H9 (cell line): ENCODE measurements at regions not wholly inside any gene's neighbourhood (a gene's known extent, or its start where the extent isn't known, plus 50 kb on each side); places are given as distances from the start of the nearest gene placed in this dataset.

Source experiments
- DNase-seq: peaks from one replicate; pipeline ENCODE4 v3.0.0-alpha.2; 2017
- H2AFZ ChIP-seq: one replicate; pipeline ENCODE4 v1.6.1; 2013; ENCODE audit warnings: mild to moderate bottlenecking, low read length, control low read depth, moderate library complexity
- H2AK5ac ChIP-seq: 2 replicates; pipeline ENCODE4 v1.6.1; 2013; ENCODE audit warnings: low read length, control low read depth, mixed read lengths; ENCODE audit not compliant: insufficient read length
- H2BK120ac ChIP-seq: one replicate; pipeline ENCODE4 v1.6.1; 2013; ENCODE audit warnings: low read depth, mild to moderate bottlenecking, low read length, control low read depth, inconsistent platforms; ENCODE audit not compliant: poor library complexity, severe bottlenecking
- H2BK12ac ChIP-seq: 2 replicates; pipeline ENCODE4 v1.6.1; 2013; ENCODE audit warnings: low read length, control low read depth, mixed read lengths, low read depth; ENCODE audit not compliant: insufficient read length
- H2BK15ac ChIP-seq: 2 replicates; pipeline ENCODE4 v1.6.1; 2013; ENCODE audit warnings: low read depth, low read length, control low read depth
- H2BK20ac ChIP-seq: one replicate; pipeline ENCODE4 v1.6.1; 2013; ENCODE audit warnings: low read depth, mild to moderate bottlenecking, low read length, control low read depth, inconsistent platforms; ENCODE audit not compliant: poor library complexity, severe bottlenecking
- H2BK5ac ChIP-seq: 2 replicates; pipeline ENCODE4 v1.6.1; 2013; ENCODE audit warnings: low read length, control low read depth, mixed read lengths; ENCODE audit not compliant: insufficient read length
- H3K14ac ChIP-seq: 2 replicates; pipeline ENCODE4 v1.6.1; 2013; ENCODE audit warnings: low read length, control low read depth; ENCODE audit not compliant: insufficient read depth
- H3K18ac ChIP-seq: 2 replicates; pipeline ENCODE4 v1.6.1; 2013; ENCODE audit warnings: low read depth, mild to moderate bottlenecking, mixed read lengths, low read length, control low read depth; ENCODE audit not compliant: insufficient read length
- H3K23ac ChIP-seq: 2 replicates; pipeline ENCODE4 v1.6.1; 2013; ENCODE audit warnings: low read length, control low read depth, mixed read lengths, low read depth; ENCODE audit not compliant: insufficient read length
- H3K23me2 ChIP-seq: 2 replicates; pipeline ENCODE4 v1.6.1; 2013; ENCODE audit warnings: low read depth, mild to moderate bottlenecking, mixed read lengths, low read length, control low read depth; ENCODE audit not compliant: insufficient read length, poor library complexity, severe bottlenecking
- H3K27ac ChIP-seq: 2 replicates; pipeline ENCODE4 v1.5.1; 2013; ENCODE audit warnings: low read length, control low read depth, mixed read lengths, low read depth; ENCODE audit not compliant: insufficient read length
- H3K27me3 ChIP-seq: 2 replicates; pipeline ENCODE4 v1.6.1; 2013; ENCODE audit warnings: low read length, control low read depth, inconsistent platforms; ENCODE audit not compliant: insufficient read depth
- H3K4ac ChIP-seq: 2 replicates; pipeline ENCODE4 v1.6.1; 2013; ENCODE audit warnings: low read depth, mild to moderate bottlenecking, control low read depth, inconsistent platforms, low read length, moderate library complexity
- H3K4me1 ChIP-seq: 2 replicates; pipeline ENCODE4 v1.6.1; 2013; ENCODE audit warnings: low read length, control low read depth, inconsistent platforms; ENCODE audit not compliant: insufficient read depth
- H3K4me2 ChIP-seq: 2 replicates; pipeline ENCODE4 v1.6.1; 2013; ENCODE audit warnings: low read length, control low read depth, mixed read lengths; ENCODE audit not compliant: insufficient read length, insufficient read depth
- H3K56ac ChIP-seq: 2 replicates; pipeline ENCODE4 v1.6.1; 2013; ENCODE audit warnings: low read depth, mild to moderate bottlenecking, mixed read lengths, low read length, control low read depth; ENCODE audit not compliant: insufficient read length
- H3K79me1 ChIP-seq: 2 replicates; pipeline ENCODE4 v1.6.1; 2013; ENCODE audit warnings: low read depth, mild to moderate bottlenecking, moderate library complexity, low read length, control low read depth, inconsistent platforms; ENCODE audit not compliant: insufficient read depth, poor library complexity, severe bottlenecking
- H3K79me2 ChIP-seq: 2 replicates; pipeline ENCODE4 v1.6.1; 2013; ENCODE audit warnings: low read length, control low read depth, inconsistent platforms; ENCODE audit not compliant: insufficient read depth
- H3K9ac ChIP-seq: 2 replicates; pipeline ENCODE4 v1.6.1; 2013; ENCODE audit warnings: low read length, control low read depth, mixed read lengths; ENCODE audit not compliant: insufficient read length; ENCODE audit errors: extremely low read depth
- H3K9me3 ChIP-seq: one replicate; pipeline ENCODE4 v1.6.1; 2013; ENCODE audit warnings: low read depth, low read length, inconsistent platforms; ENCODE audit not compliant: control insufficient read depth
- H3T11ph ChIP-seq: one replicate; pipeline ENCODE4 v1.6.1; 2013; ENCODE audit warnings: mild to moderate bottlenecking, low read length, control low read depth, inconsistent platforms
- H4K20me1 ChIP-seq: one replicate; pipeline ENCODE4 v1.6.1; 2013; ENCODE audit not compliant: control insufficient read depth, insufficient read length, insufficient read depth
- H4K5ac ChIP-seq: 2 replicates; pipeline ENCODE4 v1.6.1; 2013; ENCODE audit warnings: low read depth, mild to moderate bottlenecking, mixed read lengths, low read length, control low read depth; ENCODE audit not compliant: insufficient read length
- H4K8ac ChIP-seq: replicated peaks from 2 replicates; pipeline ENCODE4 v1.6.1; 2013; ENCODE audit warnings: low read length, control low read depth, mixed read lengths, low read depth; ENCODE audit not compliant: insufficient read length
- H4K91ac ChIP-seq: 2 replicates; pipeline ENCODE4 v1.6.1; 2013; ENCODE audit warnings: low read depth, mild to moderate bottlenecking, moderate library complexity, mixed read lengths, low read length, control low read depth; ENCODE audit not compliant: insufficient read length
- H3K27ac Mint-ChIP-seq, 3 experiments: 2 replicates in 2 of 3; 3 replicates in 1 of 3; pipeline ENCODE4 v1.8.0; 2020 to 2021; ENCODE audit warnings: mixed read lengths in 3 of 3, mild to moderate bottlenecking in 1 of 3, moderate library complexity in 1 of 3
- H3K27me3 Mint-ChIP-seq: 2 replicates; pipeline ENCODE4 v1.8.0; 2021; ENCODE audit warnings: low read depth, mild to moderate bottlenecking, moderate library complexity, mixed read lengths
- H3K36me3 Mint-ChIP-seq, 3 experiments: 2 replicates in 2 of 3; 3 replicates in 1 of 3; pipeline ENCODE4 v1.8.0; 2020 to 2021; ENCODE audit warnings: low read depth in 3 of 3, mixed read lengths in 3 of 3; ENCODE audit not compliant: insufficient read depth in 1 of 3
- H3K4me1 Mint-ChIP-seq, 2 experiments: 2 replicates each; pipeline ENCODE4 v1.8.0; 2020; ENCODE audit warnings: mixed read lengths in 2 of 2
- H3K4me3 Mint-ChIP-seq, 2 experiments: 2 replicates in 1 of 2; 3 replicates in 1 of 2; pipeline ENCODE4 v1.8.0; 2020 to 2021; ENCODE audit warnings: mild to moderate bottlenecking in 2 of 2, mixed read lengths in 2 of 2, moderate library complexity in 1 of 2
- H3K9me3 Mint-ChIP-seq, 2 experiments: 2 replicates in 1 of 2; 3 replicates in 1 of 2; pipeline ENCODE4 v1.8.0; 2020; ENCODE audit warnings: mild to moderate bottlenecking in 2 of 2, mixed read lengths in 2 of 2, moderate library complexity in 1 of 2
- CTCF ChIP-seq: fragments of 200-600 bp; sonication (generic); conservative IDR thresholded peaks from 3 replicates; pipeline ENCODE4 v1.8.0; 2021; ENCODE audit warnings: antibody characterized with exemption, mild to moderate bottlenecking
- WGBS: extraction: QIAGEN DNeasy Blood & Tissue Kit; methylation state at CpG from one replicate; pipeline ENCODE4 v1.1.7; 2013; ENCODE audit warnings: missing lambda C conversion rate, low lambda C conversion rate, mixed read lengths; ENCODE audit not compliant: insufficient read length; ENCODE audit errors: extremely low coverage; 5-methylcytosine and 5-hydroxymethylcytosine counted together

- H3T11ph ChIP-seq = no peak overlapping the region
- H2BK5ac ChIP-seq = no peak overlapping the region
- Mint-ChIP-seq H3K4me1 (peaks cover 42 to 43% of the 10 kb centered on the region in 2 experiments), H3K27me3 (peaks cover 1% of the 10 kb centered on the region; the same call in 1 of the 2 replicates), H3K9me3 (no peaks in the 10 kb centered on the region), H3K27ac (peak overlapping the region in 1 of 3 experiments; percentile 30; a peak in 2 of 7 replicates), H3K4me3 (no peak overlapping the region), H3K36me3 (no peaks in the 10 kb centered on the region)
- H3K9ac ChIP-seq = no peak overlapping the region
- no peak overlapping the region for H3K56ac ChIP-seq
- H4K91ac ChIP-seq = no peak overlapping the region
- no peaks in the 10 kb centered on the region for H3K23me2 ChIP-seq
- H3K27me3 ChIP-seq = no peaks in the 10 kb centered on the region
- H2BK15ac ChIP-seq = no peak overlapping the region
- H3K14ac ChIP-seq = no peak overlapping the region
- no peak overlapping the region for H3K23ac ChIP-seq
- H4K8ac ChIP-seq = no peak overlapping the region
- H2BK20ac ChIP-seq = no peak overlapping the region
- H2AFZ ChIP-seq = no peak overlapping the region
- H3K4ac ChIP-seq = no peak overlapping the region
- H2BK120ac ChIP-seq = no peak overlapping the region
- no peak overlapping the region for H2BK12ac ChIP-seq
- no peak overlapping the region for H2AK5ac ChIP-seq
- H3K79me2 ChIP-seq = no peaks in the 10 kb centered on the region
- no peaks in the 10 kb centered on the region for H3K79me1 ChIP-seq
- no peak for DNase-seq
- WGBS = no CpG with 5 or more reads among the region's 4 CpGs
- no peak overlapping the region for H3K27ac ChIP-seq
- H3K9me3 ChIP-seq = no peaks in the 10 kb centered on the region
- H4K5ac ChIP-seq = no peak overlapping the region
- H4K20me1 ChIP-seq = no peaks in the 10 kb centered on the region
- no peak for TF ChIP-seq CTCF
- no peak overlapping the region for H3K18ac ChIP-seq
- no peak overlapping the region for H3K4me2 ChIP-seq
- peaks cover 8% of the 10 kb centered on the region; the same call in 1 of the 2 replicates for H3K4me1 ChIP-seq
Observed at GRCh38 chr20:52500157-52500556, 308.6 kb upstream of the ZFP64 start.
